Mononuclear cell (primary cell): ENCODE measurements at regions not wholly inside any gene's neighbourhood (a gene's known extent, or its start where the extent isn't known, plus 50 kb on each side); places are given as distances from the start of the nearest gene placed in this dataset.
"Not testable (repeated sequence)": the region's sequence is repeated elsewhere in the genome, so short reads cannot be mapped to it uniquely, and the experiment has no call there.

Experiments used
- H3K27me3 ChIP-seq: 2 replicates; pipeline ENCODE4 v1.6.0; 2011; ENCODE audit warnings: low read length, control low read depth; ENCODE audit not compliant: insufficient read depth
- H3K4me1 ChIP-seq: 2 replicates; pipeline ENCODE4 v1.5.1; 2011; ENCODE audit warnings: mild to moderate bottlenecking, low read length, control low read depth; ENCODE audit not compliant: insufficient read depth
- H3K4me3 ChIP-seq: 2 replicates; pipeline ENCODE4 v1.5.1; 2011; ENCODE audit warnings: mild to moderate bottlenecking, low read length, moderate library complexity
- H3K9me3 ChIP-seq: 2 replicates; pipeline ENCODE4 v1.5.1; 2011; ENCODE audit warnings: low read depth, mild to moderate bottlenecking, control low read depth, low read length

- H3K4me3 ChIP-seq, result no peak overlapping the region
- H3K27me3 ChIP-seq, result peaks cover 58% of the 10 kb centered on the region
- H3K4me1 ChIP-seq, result no peaks in the 10 kb centered on the region
- peaks cover 7% of the 10 kb centered on the region for H3K9me3 ChIP-seq
These were observed 53.0 kb upstream of the GOLGA8A start for GRCh38 chr15:34490417-34491193.

- H3K4me3 ChIP-seq, H3K4me1 ChIP-seq, H3K9me3 ChIP-seq: not testable (repeated sequence)
- peaks cover 49% of the 10 kb centered on the region for H3K27me3 ChIP-seq
These were observed 51.7 kb upstream of the GOLGA8A start for GRCh38 chr15:34488973-34489959.
